ENCODE measurements at regions not wholly inside any gene's neighbourhood (a gene's known extent, or its start where the extent isn't known, plus 50 kb on each side); places are given as distances from the start of the nearest gene placed in this dataset.

DNA sequence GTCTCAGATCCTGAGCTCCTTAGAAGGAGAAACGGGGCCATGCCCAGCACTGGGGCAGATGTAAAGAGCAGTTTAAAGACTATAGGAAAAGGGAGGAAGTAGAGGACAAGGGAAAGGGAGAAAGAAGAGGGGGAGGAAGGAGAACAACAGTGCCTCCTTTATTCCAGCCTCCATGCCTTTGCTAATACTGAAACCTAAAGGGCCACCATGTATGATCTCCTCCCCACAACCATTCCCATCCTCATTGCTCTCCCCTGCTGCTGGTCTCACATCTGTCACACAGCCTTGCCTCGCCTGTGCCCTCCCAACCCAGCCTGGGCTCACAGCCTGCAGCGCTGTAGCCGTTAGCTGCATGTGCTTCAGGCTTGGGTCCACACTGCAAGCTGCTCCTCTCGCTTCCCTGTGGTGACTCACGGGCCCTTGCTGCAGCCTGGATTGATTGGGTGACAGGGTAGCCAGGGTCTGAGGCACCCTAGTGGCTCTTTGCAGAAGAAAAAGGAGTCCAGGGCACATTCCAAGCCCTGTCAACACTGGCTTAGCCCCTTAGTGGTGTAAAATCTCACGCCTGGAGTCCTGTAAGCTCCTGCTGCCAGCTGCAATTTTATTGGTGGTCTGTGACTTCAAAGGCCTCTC, 281.9 kb downstream of the SRBD1 start:
- TF ChIP-seq ZNF70 (CRISPR knock-in tag; IDR thresholded peaks at IDR 0.05) (peak; percentile 76), CSDC2 (CRISPR knock-in tag; IDR thresholded peaks at IDR 0.05) (no peak), ZC3H10 (CRISPR knock-in tag; IDR thresholded peaks at IDR 0.05) (no peak)
- peak; percentile 83 for ATAC-seq

DNA sequence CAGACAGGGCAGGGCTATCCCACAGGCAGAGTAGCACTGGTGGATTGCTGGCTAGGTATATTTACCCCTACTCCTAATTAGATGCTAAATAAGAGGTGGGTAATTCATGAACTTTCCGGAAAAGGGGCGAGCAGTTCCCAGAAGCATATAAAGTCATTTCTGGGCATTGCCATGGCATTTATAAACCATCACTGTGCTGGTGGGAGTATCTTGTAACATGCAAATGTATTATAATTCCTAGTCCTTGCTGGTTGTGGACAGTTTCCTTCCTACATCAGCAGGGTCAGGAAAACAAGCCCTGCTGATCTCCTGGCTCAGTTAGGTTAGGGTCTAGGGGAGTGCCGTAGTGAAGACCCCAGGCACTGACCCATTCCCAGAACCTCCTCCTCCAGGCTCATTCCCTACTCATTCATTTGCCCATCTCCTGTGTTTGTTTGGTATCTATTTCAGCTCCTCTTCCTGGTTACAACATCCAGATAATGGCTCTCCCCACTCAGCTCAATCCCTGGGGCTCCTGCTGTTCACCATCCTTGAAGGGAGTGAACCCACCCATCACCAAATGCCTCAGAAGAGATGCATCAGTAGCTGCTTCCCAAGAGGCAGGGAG, 282.7 kb downstream of the SRBD1 start:
- no peak for ATAC-seq
- TF ChIP-seq ZFP3 (CRISPR knock-in tag; IDR thresholded peaks at IDR 0.05) (no peak), OSR1 (CRISPR knock-in tag; IDR thresholded peaks at IDR 0.05) (no peak), ZFP30 (CRISPR knock-in tag; IDR thresholded peaks at IDR 0.05) (no peak), TOX (CRISPR knock-in tag; IDR thresholded peaks at IDR 0.05; ENCODE audit: borderline replicate concordance) (no peak), SNAI2 (CRISPR knock-in tag; IDR thresholded peaks at IDR 0.05) (no peak)
- TF ChIP-seq, protein P1, sequence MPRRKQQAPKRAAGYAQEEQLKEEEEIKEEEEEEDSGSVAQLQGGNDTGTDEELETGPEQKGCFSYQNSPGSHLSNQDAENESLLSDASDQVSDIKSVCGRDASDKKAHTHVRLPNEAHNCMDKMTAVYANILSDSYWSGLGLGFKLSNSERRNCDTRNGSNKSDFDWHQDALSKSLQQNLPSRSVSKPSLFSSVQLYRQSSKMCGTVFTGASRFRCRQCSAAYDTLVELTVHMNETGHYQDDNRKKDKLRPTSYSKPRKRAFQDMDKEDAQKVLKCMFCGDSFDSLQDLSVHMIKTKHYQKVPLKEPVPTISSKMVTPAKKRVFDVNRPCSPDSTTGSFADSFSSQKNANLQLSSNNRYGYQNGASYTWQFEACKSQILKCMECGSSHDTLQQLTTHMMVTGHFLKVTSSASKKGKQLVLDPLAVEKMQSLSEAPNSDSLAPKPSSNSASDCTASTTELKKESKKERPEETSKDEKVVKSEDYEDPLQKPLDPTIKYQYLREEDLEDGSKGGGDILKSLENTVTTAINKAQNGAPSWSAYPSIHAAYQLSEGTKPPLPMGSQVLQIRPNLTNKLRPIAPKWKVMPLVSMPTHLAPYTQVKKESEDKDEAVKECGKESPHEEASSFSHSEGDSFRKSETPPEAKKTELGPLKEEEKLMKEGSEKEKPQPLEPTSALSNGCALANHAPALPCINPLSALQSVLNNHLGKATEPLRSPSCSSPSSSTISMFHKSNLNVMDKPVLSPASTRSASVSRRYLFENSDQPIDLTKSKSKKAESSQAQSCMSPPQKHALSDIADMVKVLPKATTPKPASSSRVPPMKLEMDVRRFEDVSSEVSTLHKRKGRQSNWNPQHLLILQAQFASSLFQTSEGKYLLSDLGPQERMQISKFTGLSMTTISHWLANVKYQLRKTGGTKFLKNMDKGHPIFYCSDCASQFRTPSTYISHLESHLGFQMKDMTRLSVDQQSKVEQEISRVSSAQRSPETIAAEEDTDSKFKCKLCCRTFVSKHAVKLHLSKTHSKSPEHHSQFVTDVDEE (CRISPR knock-in tag; IDR thresholded peaks at IDR 0.05): no peak
- TF ChIP-seq, protein P2, sequence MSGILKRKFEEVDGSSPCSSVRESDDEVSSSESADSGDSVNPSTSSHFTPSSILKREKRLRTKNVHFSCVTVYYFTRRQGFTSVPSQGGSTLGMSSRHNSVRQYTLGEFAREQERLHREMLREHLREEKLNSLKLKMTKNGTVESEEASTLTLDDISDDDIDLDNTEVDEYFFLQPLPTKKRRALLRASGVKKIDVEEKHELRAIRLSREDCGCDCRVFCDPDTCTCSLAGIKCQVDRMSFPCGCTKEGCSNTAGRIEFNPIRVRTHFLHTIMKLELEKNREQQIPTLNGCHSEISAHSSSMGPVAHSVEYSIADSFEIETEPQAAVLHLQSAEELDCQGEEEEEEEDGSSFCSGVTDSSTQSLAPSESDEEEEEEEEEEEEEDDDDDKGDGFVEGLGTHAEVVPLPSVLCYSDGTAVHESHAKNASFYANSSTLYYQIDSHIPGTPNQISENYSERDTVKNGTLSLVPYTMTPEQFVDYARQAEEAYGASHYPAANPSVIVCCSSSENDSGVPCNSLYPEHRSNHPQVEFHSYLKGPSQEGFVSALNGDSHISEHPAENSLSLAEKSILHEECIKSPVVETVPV (CRISPR knock-in tag; IDR thresholded peaks at IDR 0.05): no peak
- TF ChIP-seq, protein P3, sequence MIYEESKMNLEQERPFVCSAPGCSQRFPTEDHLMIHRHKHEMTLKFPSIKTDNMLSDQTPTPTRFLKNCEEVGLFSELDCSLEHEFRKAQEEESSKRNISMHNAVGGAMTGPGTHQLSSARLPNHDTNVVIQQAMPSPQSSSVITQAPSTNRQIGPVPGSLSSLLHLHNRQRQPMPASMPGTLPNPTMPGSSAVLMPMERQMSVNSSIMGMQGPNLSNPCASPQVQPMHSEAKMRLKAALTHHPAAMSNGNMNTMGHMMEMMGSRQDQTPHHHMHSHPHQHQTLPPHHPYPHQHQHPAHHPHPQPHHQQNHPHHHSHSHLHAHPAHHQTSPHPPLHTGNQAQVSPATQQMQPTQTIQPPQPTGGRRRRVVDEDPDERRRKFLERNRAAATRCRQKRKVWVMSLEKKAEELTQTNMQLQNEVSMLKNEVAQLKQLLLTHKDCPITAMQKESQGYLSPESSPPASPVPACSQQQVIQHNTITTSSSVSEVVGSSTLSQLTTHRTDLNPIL (CRISPR knock-in tag; IDR thresholded peaks at IDR 0.05; ENCODE audit: low read depth): no peak

DNA sequence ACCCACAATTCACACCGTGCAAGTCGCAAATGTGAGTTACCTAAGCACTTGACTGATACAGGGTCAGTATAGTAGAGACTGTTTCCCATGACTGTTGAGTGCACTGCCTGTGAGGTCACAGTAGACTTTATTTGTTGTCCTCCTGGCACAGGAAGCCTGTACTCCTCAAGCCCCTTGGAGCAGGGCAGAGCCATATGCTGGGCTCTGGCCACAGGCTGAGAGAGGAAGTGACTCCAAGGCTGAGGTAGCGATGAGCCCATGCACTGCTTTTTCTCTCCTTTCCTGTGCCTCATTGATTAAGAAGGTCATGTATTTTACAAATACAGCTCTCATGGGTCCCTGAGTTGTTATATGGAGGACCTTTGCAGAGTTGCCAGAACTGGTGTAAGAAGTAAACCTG, 287.7 kb downstream of the SRBD1 start:
- TF ChIP-seq ISL1 (CRISPR knock-in tag; IDR thresholded peaks at IDR 0.05) (no peak), ZNF8 (CRISPR knock-in tag; IDR thresholded peaks at IDR 0.05) (no peak), SNAI2 (CRISPR knock-in tag; IDR thresholded peaks at IDR 0.05) (no peak), ZNF70 (CRISPR knock-in tag; IDR thresholded peaks at IDR 0.05) (no peak), TCF4 (CRISPR knock-in tag; IDR thresholded peaks at IDR 0.05; ENCODE audit: borderline replicate concordance) (no peak), ZFP30 (CRISPR knock-in tag; IDR thresholded peaks at IDR 0.05) (no peak)
- TF ChIP-seq, protein P4, sequence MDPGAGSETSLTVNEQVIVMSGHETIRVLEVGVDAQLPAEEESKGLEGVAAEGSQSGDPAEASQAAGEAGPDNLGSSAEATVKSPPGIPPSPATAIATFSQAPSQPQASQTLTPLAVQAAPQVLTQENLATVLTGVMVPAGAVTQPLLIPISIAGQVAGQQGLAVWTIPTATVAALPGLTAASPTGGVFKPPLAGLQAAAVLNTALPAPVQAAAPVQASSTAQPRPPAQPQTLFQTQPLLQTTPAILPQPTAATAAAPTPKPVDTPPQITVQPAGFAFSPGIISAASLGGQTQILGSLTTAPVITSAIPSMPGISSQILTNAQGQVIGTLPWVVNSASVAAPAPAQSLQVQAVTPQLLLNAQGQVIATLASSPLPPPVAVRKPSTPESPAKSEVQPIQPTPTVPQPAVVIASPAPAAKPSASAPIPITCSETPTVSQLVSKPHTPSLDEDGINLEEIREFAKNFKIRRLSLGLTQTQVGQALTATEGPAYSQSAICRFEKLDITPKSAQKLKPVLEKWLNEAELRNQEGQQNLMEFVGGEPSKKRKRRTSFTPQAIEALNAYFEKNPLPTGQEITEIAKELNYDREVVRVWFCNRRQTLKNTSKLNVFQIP (CRISPR knock-in tag; IDR thresholded peaks at IDR 0.05; ENCODE audit: borderline replicate concordance, low read depth): no peak
- TF ChIP-seq, protein P2 (CRISPR knock-in tag; IDR thresholded peaks at IDR 0.05): no peak
- TF ChIP-seq, protein P1 (CRISPR knock-in tag; IDR thresholded peaks at IDR 0.05): no peak
- TF ChIP-seq, protein P5, sequence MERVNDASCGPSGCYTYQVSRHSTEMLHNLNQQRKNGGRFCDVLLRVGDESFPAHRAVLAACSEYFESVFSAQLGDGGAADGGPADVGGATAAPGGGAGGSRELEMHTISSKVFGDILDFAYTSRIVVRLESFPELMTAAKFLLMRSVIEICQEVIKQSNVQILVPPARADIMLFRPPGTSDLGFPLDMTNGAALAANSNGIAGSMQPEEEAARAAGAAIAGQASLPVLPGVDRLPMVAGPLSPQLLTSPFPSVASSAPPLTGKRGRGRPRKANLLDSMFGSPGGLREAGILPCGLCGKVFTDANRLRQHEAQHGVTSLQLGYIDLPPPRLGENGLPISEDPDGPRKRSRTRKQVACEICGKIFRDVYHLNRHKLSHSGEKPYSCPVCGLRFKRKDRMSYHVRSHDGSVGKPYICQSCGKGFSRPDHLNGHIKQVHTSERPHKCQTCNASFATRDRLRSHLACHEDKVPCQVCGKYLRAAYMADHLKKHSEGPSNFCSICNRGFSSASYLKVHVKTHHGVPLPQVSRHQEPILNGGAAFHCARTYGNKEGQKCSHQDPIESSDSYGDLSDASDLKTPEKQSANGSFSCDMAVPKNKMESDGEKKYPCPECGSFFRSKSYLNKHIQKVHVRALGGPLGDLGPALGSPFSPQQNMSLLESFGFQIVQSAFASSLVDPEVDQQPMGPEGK (CRISPR knock-in tag; IDR thresholded peaks at IDR 0.05; ENCODE audit: borderline replicate concordance): no peak
- TF ChIP-seq, protein P3 (CRISPR knock-in tag; IDR thresholded peaks at IDR 0.05; ENCODE audit: low read depth): no peak
- no peak for ATAC-seq
